GM21825 (cell line): ENCODE measurements at regions not wholly inside any gene's neighbourhood (a gene's known extent, or its start where the extent isn't known, plus 50 kb on each side); places are given as distances from the start of the nearest gene placed in this dataset.

Experiments
- ATAC-seq: cut with Tn5 transposase; IDR thresholded peaks from one replicate; pipeline ENCODE4 v1.9.1; 2021; ENCODE audit warnings: mild to moderate bottlenecking, moderate library complexity; ENCODE audit not compliant: unreplicated experiment

DNA sequence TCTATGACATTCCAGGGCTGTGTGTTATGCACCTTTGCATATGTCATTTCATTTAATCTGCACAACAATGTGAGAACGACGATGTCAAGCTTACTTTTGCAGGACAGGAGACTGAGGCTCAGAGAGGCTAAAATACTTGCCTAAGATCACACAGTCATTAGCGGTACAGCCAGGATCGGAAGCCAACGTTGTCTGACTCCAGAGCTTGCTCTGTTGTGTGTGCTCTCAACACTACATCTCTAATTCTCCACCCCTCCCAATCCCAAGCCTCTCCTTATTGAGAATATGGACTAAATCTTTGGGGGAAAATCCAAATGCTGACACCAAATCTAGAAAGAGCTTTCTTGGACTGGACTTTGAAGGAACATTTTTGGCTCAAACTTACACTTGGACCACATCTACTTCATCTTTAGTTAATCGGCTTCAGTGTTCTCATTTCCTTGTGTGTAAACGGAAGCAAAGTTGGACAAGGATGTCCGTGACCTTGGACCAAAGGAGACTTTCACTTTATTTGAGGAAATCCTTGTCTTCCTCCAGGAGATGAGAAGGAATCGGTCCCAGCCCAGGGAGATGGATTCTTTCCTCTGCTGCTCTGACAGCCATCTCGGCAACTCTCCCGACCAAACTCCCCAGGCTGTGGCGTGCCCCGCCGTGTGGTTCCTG is 242.4 kb downstream of the LPIN1 start:
- no peak for ATAC-seq

DNA sequence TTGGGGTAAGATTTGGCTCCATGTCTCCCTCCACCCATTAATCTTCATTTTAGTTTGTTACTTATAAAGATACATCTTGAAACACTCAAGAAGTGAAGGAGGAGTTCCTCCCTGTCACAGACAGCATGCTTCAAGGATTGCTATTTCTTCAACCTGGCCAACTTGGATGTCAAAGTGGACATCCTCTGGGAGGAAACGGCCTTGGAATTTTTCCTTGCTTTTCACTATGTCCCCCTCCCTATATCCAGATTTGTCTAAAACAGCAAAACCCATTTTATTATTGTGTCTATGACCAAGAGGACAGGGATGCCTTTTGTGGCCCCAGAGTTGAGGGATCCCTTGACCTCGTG is 242.9 kb downstream of the LPIN1 start:
- no peak for ATAC-seq

DNA sequence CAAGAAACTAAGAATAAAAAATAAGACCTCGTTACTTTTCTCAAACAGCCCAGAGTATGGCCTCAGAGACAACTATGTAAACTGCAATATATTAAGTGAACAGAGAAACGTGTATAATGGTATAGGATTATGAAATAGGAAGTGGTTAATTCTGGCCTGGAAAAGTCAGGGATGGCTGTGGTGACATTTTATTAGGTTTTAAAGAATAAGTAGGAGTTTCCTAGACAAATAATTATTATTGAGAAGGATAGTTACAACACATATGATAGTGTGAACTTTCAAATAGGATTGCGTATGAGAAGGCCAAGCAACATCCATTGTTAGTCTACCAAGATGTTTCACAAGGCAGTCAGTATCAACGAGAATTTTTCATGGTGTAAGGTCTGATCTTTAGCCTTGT is 244.1 kb downstream of the LPIN1 start:
- no peak for ATAC-seq

DNA sequence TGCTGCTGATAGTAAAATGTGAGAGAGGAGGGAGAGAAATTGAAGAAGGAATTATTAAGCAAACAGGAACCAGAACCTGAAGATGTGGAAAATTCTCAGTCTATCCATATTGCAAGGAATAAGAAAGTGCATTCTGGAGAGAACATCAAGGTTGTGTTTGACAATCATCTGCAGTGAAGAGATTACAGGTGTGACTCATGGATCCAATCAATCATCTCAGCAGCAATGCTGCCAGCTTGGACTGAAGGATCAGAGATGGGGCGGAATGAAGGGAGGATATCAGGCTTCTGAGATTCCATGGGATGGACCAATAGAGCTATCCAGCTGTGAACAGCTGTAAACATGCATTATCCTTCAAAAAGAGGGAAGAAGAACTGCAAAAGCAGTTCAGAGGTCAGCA is 247.3 kb downstream of the LPIN1 start:
- ATAC-seq: no peak

DNA sequence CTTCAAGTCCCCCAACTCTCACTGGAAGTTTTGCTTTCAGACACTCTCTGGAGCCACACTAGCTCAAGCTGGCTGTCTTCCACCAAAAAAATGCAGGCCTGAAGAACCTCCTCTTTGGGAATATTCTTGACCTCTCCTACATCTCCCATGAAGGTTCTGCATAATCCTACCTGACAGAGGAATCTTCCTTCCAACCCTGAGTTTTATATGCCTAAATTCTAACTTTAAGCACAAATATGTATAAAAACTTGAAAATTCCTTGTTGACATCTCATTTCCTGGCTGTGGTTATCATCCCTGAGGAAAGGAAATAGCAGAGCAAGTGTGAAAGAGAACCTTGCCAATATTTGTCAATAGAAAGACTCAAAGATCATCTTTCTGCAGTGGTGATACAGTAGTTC is 249.0 kb downstream of the LPIN1 start:
- ATAC-seq: no peak

DNA sequence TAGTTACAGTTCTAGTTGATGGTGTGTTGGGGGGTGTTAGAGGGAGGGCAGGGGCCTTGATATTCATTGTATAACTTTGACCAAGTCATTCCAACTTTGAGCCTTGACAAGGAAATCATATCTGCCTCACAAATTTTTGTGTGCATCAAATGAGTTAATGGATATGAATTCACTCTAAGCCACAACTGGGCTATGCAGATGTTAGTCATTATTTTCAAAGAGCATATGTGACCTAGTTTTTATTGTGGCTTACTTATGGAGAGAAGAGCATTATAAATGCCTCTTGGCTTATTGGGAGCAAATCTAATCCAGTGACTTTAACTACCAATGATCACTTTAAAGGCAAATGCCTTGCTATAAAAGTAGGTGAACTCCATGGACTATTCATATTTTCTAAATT is 250.2 kb downstream of the LPIN1 start:
- no peak for ATAC-seq

DNA sequence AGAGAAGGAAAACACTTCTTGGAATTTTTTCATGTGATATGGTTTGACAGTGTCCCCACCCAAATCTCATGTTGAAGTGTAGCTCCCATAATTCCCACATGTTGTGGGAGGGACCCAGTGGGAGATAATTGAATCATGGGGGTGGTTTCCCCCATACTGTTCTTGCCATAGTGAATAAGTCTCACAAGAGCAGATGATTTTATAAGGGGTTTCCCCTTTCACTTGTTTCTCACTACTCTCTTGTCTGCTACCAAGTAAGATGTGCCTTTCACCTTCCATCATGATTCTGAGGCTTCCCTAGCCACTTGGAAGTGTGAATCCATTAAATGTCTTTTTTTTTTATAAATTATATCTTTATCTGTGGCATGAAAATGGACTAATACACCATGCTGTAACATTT is 250.7 kb downstream of the LPIN1 start:
- ATAC-seq: no peak

DNA sequence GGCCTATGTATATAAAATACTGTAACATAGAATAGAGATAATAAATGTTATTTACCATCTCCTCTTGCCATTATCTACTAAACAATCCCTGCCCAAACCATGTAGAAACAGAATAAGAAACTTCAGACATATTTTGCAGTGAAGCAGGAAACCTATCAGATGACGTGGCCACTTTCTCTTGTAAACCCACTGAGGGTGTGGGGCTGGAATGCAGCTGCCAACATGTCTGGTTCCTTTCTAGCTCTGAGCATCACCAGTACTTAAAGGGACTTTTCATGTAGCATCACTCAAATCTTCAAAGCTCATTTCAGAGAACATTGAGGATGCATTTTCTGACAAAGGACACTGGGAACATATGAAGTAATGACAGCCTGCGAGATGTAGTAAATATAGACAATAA is 251.8 kb downstream of the LPIN1 start:
- peak; percentile 68 for ATAC-seq

DNA sequence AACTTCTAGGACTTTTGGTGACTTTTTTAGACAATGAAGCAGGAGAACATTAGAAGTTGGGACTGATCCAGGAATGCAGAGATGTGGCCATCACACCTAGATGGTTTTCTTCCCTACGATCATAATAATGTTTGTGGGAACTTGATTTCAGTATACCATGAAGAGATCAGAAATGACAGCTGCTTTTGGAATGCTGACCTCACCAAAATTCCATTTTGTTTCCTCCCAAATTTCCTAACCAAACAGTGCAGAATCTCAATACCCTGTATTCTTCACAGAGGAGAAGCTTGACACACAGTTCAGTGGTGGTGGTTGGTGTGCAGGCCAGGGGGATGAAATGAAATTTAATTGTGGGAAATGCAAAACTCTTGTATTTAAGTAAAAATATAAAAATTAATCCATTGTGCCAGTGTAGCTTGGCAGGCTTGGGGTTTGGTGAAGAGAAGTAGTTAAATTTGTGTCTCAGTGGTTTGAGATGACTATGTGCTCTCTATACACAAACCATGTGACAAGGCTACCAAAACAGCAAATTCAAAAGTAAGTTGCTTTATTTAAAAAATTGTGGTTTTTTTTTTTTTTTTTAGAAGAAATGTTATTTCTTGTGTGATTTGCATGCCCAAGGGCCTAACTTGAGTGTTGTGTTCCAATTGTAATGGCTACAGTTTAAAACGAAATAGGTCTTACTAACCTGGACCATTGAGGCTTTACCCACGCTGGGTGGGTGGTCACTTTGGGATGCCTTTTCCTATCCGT is 252.4 kb downstream of the LPIN1 start:
- no peak for ATAC-seq

DNA sequence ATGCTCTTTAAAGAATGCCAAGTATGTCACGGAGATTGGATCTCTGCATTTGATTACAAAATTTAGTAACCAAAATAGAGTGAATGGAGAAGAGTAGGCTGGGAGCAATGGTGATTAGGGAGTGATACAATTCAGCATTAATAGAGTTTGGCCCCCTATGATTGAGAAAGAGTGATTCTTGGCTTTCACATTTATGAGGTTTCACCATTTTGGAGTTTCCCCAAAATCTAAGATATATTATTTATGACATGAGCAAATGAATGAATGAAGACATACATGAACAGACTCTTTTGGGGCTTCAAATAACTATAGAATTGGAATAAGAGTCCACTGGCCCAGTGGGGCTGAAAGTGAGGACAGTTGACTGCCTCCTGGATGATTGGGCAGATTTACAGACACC is 255.2 kb downstream of the LPIN1 start:
- no peak for ATAC-seq

DNA sequence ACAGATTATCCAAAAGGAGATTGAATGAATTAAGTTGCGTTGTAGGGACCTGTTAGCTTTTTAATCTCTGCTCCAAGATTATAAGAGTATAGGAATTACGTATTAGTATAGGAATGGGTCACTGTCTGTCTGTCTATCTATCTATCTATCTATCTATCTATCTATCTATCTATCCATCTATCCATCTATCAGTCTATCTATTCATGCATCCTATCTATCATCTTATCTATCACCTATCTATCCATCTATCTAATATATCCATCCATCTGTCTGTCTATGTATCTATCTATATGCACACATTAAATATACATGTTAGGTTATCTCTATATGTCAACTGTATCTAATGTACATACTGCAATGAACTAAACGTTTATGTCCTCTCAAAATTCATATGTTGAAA is 255.8 kb downstream of the LPIN1 start:
- no peak for ATAC-seq

DNA sequence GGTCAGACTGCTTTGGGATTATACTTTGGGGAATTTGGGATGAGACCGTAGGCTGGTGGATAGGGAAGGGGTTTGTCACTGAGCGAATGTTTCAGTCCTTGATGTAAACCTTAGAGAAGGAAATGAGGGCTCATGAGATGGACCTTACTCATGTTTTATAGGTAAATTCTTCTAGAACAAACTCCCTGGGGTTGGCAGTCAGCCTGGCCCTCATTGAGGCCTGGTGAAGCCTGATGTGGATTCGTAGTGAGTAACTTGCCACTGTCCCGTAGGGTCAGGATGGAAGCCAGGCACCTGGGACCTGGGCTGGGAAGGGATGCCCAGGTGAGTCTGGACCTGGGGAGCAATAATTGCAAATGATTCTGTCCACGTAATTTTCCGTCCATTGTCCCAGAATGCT is 258.3 kb downstream of the LPIN1 start:
- no peak for ATAC-seq

DNA sequence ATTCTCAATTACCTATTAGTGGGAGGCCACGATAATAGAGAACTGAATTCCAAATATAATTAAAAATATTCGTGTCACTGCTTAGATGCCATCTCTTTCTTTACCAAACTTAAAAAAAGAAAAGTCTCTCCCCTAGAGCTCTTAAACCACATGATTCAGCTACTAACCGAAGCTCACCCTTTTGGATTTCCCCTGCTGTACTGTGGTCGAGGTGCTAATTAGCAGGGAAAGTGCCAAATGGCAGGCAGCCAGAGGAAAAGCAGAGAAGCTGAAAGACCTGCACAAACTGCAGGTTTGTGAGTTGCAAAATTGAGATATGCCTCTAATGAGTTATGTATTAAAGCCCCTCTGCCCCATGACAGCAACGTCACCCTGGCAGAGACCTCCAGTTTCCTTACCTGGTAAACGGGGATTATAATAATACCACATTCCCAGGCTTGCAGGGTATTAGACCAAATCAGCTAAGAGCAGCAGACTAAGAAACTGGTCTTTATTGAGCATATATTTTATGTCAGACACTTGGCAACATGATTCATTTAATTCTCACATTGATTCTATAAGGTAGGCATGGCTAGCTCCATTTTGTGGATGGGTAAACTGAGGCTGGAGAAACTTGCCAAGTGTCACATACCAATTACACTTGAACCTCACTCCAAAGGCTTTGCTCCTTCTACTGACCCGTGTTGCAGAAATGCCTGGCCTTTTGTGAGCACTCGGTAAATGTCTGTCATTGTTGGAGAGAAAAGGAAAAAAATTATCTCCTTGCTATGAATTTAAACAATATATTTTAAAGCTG is 259.7 kb downstream of the LPIN1 start:
- ATAC-seq: peak; percentile 82

DNA sequence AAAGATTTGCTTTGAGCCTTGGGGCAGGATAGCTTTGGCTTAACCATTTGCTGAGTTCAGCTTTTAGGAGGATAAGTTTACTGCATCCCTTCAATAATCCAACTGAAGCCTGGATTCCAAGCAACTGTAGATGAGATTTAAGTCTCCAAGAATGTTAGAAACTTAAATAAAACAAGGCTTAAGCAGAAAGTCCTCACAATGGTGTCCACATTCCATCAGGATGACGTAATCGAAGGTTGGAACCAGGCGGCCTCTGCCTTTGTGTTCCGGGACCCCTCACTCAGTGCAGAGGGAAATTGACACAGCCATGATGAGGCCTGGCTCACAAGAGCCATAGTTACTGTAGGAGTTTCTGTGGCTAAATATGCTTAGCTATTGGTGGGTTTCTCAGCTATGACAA is 260.4 kb downstream of the LPIN1 start:
- ATAC-seq: no peak

DNA sequence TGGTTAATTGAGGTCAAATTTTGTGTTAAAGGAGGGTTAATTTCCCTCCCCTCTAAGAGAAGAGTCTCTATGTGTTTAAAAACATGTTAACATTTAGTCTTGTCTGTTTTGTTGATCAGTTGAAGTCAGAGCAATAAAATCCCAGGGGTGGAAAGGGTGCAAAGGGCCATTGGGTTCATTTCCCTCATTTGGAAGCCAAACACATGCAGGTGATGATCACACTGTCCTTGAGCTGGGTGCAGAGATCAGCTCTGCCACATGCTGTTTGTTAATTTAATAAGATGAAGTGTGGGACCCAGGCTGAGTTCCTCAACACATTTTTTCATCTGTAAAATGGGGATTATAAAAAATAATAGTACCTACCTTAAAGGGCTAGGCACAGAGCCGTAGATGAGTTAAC is 260.9 kb downstream of the LPIN1 start:
- ATAC-seq: no peak

DNA sequence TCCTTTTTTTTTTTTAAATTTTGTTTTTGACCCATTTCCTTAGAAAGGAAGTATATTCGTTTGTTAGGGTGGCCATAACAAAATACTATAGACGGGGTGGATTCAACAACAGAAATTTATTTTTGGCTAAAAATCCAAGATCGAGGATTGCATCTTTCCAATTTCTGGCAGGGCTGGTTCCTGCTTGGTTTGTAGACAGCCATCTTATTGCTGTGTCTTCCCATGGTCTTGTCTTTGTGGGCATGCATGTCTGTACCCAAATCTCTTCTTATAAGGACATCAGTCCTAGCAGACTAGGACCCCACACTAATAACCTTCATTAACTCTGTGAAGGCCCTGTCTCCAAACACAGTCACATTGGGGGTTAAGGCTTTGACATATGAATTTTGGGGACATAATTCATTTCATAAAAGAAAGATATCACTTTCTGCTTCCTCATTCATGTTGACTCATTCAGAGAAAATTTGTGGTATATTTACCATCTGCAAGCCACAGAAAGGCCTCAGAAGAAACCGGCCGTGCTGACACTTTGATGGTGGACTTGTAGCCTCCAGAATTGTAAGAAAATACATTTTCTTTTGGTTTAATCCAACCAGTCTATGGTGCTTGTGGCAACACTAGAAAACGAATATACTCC is 262.1 kb downstream of the LPIN1 start:
- ATAC-seq: peak; percentile 69

DNA sequence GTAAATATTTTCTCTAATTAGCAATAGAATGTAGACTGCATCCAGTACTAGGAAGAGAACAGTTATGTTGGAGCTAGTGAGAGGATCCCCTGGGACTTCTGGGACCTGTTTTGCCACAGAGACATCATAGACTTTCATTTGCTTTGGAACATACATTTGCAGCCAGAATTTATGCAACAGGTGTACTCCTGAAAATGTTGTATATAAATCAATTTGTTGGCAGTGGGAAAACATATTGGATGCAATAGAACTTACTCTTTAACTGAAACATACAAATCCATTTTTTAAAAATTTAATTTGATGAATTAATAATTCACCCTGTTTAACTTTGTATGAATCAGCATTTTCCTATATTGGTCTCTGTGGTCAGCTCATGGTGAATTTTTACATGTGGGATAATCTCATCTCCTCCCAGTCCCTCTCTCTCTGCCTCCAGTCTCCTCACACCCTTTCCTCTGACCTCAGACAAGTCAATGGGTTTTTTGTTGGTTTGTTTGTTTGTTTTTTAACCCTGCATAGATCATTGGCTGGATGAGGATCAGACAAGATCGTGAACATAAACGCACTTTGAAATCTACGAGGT is 263.0 kb downstream of the LPIN1 start:
- no peak for ATAC-seq

DNA sequence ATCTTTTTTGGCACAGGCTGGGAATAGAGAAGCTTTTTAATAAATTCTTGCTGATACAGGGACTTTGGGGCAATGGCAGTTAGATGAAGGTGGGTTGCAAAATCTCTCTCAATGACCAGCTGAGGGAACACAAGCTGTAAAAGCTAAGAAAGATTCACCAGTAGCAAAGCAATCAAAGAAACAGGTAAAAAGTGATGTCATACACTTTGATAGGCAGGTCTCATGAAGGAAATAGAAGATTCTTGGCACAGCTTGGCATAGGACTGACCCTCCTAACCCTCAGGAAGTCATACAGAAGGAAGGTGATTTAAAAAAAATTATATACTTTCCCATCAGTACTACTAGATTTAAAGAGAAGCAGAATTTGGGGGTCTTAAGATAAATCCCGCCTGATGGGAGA is 263.6 kb downstream of the LPIN1 start:
- ATAC-seq: no peak

DNA sequence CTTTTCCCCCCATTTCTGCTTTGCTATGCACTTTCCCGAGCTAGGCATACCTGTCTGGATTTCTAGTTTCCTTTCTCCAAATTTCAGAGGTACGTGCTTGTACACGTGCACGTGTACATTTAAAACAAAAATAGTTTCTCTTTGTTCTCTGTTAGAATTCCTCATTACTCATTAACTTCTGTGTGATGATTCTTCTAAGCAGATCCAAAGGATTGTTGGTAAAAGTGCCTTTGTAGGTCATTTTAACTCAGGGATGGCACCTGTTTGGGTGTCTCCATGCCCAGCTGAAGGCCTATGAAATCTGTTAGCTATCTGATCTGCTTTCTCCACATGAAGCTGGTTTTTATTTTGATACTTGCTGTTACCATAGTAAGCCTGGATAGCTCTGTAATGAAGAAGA is 264.3 kb downstream of the LPIN1 start:
- ATAC-seq: no peak

DNA sequence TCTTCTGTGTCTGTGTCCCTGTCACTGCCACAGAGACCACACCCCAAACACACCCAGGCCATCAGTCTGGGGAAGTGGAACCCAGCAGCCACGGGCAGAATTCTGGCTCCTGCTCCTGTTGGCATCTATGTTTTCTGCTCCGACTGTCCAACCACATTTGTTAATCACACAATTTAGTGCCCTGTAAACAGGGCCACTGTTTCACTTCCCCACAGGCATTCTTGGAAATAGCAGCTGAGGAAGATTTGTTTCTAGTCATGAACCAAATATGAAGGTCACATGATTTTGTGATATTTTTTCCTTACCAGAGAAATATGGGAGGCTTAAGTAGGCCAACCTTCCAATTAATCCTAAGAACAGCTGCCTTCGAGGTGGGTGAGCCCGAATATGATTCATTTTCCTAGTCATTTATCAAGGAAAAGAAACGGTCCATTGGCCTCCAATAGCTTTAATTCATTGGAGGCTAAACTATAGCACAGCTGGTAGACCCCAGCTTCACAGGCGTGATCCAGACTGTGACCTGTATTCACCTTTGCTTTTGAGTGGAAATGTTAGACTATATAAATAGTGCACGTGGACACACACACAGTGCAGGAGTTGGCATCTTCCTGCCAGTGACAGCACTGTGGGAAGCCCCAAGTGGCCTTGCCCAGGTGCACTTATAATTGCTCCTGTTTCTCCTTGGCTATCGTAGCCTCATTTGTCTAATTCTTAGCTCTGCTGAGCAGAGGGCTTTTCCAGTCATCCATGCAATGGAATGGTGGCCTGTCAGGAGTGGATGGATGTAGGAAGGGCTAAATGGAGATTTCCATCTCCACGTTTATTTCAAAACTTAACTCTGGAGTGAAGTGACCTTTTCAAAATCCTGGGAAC is 267.9 kb downstream of the LPIN1 start:
- no peak for ATAC-seq
